ENCODE measurements at regions not wholly inside any gene's neighbourhood (a gene's known extent, or its start where the extent isn't known, plus 50 kb on each side); places are given as distances from the start of the nearest gene placed in this dataset.

DNA sequence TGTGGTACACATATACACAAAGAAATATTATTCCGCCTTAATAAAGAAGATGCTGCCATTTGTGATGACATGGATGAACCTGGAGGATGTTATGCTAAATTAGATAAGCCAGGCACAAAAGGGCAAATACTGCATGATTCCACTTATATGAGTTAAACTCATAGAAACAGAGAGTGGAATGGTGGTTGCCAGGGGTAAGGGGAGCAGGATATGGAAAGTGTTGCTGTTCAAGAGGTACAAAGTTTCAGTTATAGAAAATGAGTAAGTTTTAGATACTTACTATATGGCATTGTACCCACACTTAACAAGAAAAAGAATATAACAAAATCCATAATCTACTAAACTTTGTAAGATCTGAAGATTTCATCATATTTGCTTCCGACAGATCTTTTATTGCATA, 252.2 kb downstream of the SYK start:
- Histone ChIP-seq H3K9ac (ENCODE audit: low read length in 2 of 2) (no peak overlapping the region), H3K27me3 (ENCODE audit: control insufficient read depth in 1 of 2, insufficient read depth in 2 of 2, low read length in 2 of 2) (no peaks in the 10 kb centered on the region), H3K9me3 (ENCODE audit: control insufficient read depth in 2 of 2, low read length in 2 of 2) (no peaks in the 10 kb centered on the region), H3K4me3 (ENCODE audit: low read length in 2 of 2) (no peak overlapping the region), H3K27ac (ENCODE audit: low read length) (no peak overlapping the region), H3K4me1 (ENCODE audit: control insufficient read depth, insufficient read depth, low read length) (no peaks in the 10 kb centered on the region), H3K36me3 (ENCODE audit: control insufficient read depth in 2 of 2, insufficient read depth in 2 of 2, low read length in 2 of 2) (no peaks in the 10 kb centered on the region)

DNA sequence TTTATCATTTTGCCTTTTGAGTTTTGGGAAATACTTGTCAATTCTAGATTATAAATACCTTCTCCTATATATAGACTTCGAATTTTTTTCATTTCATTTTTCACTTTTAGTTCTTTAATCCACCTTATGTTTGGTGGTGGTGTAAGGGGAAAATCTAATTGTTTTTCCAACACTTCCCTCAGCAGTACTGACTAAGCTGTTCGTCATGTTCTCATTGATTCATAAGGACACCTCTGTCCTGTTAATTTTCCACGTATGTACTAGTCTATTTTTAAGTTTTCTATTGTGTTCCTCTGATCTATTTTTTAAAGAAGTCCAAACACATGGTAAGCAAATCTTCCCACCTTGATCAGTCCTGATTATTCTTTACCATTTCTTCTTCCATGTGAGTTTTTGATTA, 254.2 kb downstream of the SYK start:
- Histone ChIP-seq H3K9me3 (ENCODE audit: control insufficient read depth in 2 of 2, low read length in 2 of 2) (no peaks in the 10 kb centered on the region), H3K36me3 (ENCODE audit: control insufficient read depth in 2 of 2, insufficient read depth in 2 of 2, low read length in 2 of 2) (no peaks in the 10 kb centered on the region), H3K27ac (ENCODE audit: low read length) (no peak overlapping the region), H3K9ac (ENCODE audit: low read length in 2 of 2) (no peak overlapping the region), H3K4me1 (ENCODE audit: control insufficient read depth, insufficient read depth, low read length) (no peaks in the 10 kb centered on the region), H3K4me3 (ENCODE audit: low read length in 2 of 2) (no peak overlapping the region), H3K27me3 (ENCODE audit: control insufficient read depth in 1 of 2, insufficient read depth in 2 of 2, low read length in 2 of 2) (no peaks in the 10 kb centered on the region)

DNA sequence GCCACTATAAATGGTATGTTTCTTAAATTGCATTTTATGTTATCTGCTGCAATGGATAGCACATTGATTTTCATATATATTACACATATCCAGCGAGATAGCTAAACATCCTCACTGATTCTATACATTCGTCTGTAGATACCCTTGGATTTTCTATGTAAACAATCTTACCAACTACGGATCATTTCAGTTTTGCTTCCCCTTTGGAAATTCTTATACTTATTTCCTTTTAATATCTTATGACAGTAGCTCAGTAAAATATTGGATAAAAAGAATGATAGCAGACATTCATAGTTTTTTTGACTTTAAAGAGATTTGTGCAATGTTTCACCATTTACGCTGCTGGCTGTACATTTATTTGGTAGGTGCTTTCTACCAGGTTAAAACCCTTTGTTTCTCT, 254.9 kb downstream of the SYK start:
- no peaks in the 10 kb centered on the region for H3K4me1 ChIP-seq (ENCODE audit: control insufficient read depth, insufficient read depth, low read length)
- H3K4me3 ChIP-seq (ENCODE audit: low read length in 2 of 2): no peak overlapping the region
- H3K9me3 ChIP-seq (ENCODE audit: control insufficient read depth in 2 of 2, low read length in 2 of 2): no peaks in the 10 kb centered on the region
- no peak overlapping the region for H3K9ac ChIP-seq (ENCODE audit: low read length in 2 of 2)
- H3K27me3 ChIP-seq (ENCODE audit: control insufficient read depth in 1 of 2, insufficient read depth in 2 of 2, low read length in 2 of 2): no peaks in the 10 kb centered on the region
- no peaks in the 10 kb centered on the region for H3K36me3 ChIP-seq (ENCODE audit: control insufficient read depth in 2 of 2, insufficient read depth in 2 of 2, low read length in 2 of 2)
- H3K27ac ChIP-seq (ENCODE audit: low read length): no peak overlapping the region

DNA sequence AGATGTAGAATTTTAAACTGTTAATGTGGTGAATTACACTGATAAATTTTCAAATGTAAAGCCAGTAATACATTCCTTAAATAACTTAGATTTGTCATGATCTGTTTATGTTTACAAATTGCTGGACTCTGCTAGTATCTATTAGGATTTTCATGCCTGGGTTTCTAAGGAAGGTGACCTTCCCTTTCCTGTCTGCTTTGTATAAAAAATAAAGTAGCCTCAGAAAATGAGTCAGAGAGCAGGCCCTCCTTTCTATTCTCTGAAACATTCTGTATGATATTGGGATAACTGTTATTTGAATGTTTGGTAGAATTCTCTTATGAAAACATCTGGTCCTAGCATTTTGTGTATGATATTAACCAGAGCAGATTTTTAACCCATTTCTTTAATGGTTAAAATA, 255.3 kb downstream of the SYK start:
- Histone ChIP-seq H3K4me3 (ENCODE audit: low read length in 2 of 2) (no peak overlapping the region), H3K9ac (ENCODE audit: low read length in 2 of 2) (no peak overlapping the region), H3K27ac (ENCODE audit: low read length) (no peak overlapping the region), H3K27me3 (ENCODE audit: control insufficient read depth in 1 of 2, insufficient read depth in 2 of 2, low read length in 2 of 2) (no peaks in the 10 kb centered on the region), H3K9me3 (ENCODE audit: control insufficient read depth in 2 of 2, low read length in 2 of 2) (no peaks in the 10 kb centered on the region), H3K36me3 (ENCODE audit: control insufficient read depth in 2 of 2, insufficient read depth in 2 of 2, low read length in 2 of 2) (no peaks in the 10 kb centered on the region), H3K4me1 (ENCODE audit: control insufficient read depth, insufficient read depth, low read length) (no peaks in the 10 kb centered on the region)

DNA sequence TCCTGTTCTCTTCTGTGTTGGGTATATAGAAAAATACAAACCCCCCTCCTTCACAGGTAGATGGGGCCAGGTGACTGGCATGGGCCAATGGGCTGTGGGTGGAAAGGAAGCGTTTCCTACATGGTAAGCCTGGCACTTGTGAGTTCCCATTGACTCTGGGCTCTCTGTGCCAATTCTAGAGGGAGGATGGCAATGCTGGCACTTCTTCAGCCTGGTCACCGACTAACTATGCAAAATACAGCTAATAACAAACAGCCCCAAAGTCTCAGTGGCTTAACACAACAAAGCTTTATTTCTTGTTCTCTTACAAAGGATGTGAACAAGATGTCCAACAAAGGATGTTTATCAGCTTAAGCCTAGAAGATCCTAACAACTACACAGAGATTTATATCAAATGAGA, 258.1 kb downstream of the SYK start:
- H3K4me3 ChIP-seq (ENCODE audit: low read length in 2 of 2): no peak overlapping the region

DNA sequence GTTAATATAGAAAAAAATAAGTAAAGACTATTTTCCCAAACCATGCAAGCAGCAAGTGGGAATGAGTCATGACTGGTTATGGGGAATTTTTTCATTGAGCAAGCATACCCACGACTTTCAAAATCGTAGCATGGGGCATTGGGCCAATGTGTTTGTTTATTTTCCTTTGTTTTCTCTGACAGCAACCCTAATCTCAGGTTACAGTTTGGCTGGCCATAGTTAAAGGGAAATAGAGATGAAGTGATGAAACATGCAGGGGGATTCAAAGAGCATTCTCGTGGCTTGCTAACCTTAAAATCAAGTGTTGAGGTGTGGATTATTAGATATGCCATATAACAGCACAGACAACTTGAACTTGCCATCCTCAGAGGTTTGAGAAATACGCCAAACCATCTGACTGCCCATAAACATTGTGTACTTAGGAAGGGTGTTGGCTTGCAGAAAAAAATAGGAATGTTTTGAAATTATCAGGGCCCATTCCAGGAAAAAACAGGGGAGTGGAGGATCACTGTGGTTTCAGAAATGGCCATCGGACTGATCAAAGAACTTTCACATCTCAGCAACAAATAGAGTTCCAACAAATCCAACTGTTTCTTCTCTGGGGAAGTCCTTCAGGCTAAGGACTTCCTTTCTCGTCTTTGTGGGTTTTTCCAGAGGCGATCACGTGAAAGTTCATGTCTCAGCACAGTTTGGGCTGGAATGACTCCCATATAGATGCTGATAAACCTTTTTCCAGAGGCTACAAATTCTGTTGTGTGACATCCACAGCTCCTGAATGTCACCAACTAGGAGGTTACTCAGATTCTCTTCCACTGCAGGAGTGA, 259.1 kb downstream of the SYK start:
- no peaks in the 10 kb centered on the region for H3K9me3 ChIP-seq (ENCODE audit: control insufficient read depth in 2 of 2, low read length in 2 of 2)
- no peaks in the 10 kb centered on the region for H3K36me3 ChIP-seq (ENCODE audit: control insufficient read depth in 2 of 2, insufficient read depth in 2 of 2, low read length in 2 of 2)
- H3K9ac ChIP-seq (ENCODE audit: low read length in 2 of 2): no peak overlapping the region
- no peaks in the 10 kb centered on the region for H3K4me1 ChIP-seq (ENCODE audit: control insufficient read depth, insufficient read depth, low read length)
- H3K4me3 ChIP-seq (ENCODE audit: low read length in 2 of 2): no peak overlapping the region
- no peaks in the 10 kb centered on the region for H3K27me3 ChIP-seq (ENCODE audit: control insufficient read depth in 1 of 2, insufficient read depth in 2 of 2, low read length in 2 of 2)
- H3K27ac ChIP-seq (ENCODE audit: low read length): no peak overlapping the region

More for the DNA sequence above, 258.1 kb downstream of the SYK start:
- Histone ChIP-seq H3K27ac (ENCODE audit: low read length) (no peak overlapping the region), H3K36me3 (ENCODE audit: control insufficient read depth in 2 of 2, insufficient read depth in 2 of 2, low read length in 2 of 2) (no peaks in the 10 kb centered on the region), H3K9me3 (ENCODE audit: control insufficient read depth in 2 of 2, low read length in 2 of 2) (no peaks in the 10 kb centered on the region), H3K4me1 (ENCODE audit: control insufficient read depth, insufficient read depth, low read length) (no peaks in the 10 kb centered on the region), H3K9ac (ENCODE audit: low read length in 2 of 2) (no peak overlapping the region), H3K27me3 (ENCODE audit: control insufficient read depth in 1 of 2, insufficient read depth in 2 of 2, low read length in 2 of 2) (no peaks in the 10 kb centered on the region)

DNA sequence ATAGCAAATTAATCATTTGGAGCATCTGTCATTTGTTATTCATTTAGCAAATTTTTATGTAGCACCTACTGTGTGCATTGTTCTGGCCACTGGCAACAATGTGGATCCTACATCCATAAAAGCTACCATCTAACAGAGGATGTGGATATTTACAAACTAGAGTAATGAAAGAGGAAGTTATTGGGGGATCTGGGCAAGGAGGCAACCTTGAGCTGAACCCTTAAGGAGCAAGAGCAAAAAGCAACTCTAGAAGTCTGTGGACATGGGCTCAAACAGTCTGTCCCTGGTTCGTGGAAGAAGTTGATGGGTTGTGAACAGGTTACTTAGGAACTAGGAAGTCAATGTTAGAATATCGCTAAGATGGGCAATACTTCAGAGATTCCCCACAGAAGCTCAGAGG, 259.9 kb downstream of the SYK start:
- no peak overlapping the region for H3K9ac ChIP-seq (ENCODE audit: low read length in 2 of 2)
- no peaks in the 10 kb centered on the region for H3K36me3 ChIP-seq (ENCODE audit: control insufficient read depth in 2 of 2, insufficient read depth in 2 of 2, low read length in 2 of 2)
- H3K27ac ChIP-seq (ENCODE audit: low read length): no peak overlapping the region
- H3K9me3 ChIP-seq (ENCODE audit: control insufficient read depth in 2 of 2, low read length in 2 of 2): no peaks in the 10 kb centered on the region
- H3K4me3 ChIP-seq (ENCODE audit: low read length in 2 of 2): no peak overlapping the region
- H3K27me3 ChIP-seq (ENCODE audit: control insufficient read depth in 1 of 2, insufficient read depth in 2 of 2, low read length in 2 of 2): no peaks in the 10 kb centered on the region
- H3K4me1 ChIP-seq (ENCODE audit: control insufficient read depth, insufficient read depth, low read length): no peaks in the 10 kb centered on the region

DNA sequence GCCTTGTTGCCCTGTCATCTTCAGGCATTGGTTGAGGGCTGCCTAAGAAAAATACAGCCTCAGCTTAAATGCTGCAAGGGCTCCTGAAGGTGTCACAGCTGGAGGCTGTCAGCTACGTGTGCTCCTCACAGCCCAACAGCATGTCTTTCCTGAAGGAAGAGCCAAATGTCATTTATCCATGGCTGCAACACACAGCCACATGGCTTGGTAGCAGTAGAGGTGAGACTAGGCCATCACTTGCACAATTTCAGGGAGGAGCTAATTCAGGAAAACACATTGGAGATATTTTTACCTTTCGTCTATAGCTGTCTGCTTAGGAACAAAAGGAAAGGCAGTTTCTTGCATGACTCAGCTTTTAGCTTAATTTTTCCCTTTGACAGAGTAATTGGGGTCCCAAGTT, 260.7 kb downstream of the SYK start:
- H3K27ac ChIP-seq (ENCODE audit: low read length): no peak overlapping the region
- H3K4me1 ChIP-seq (ENCODE audit: control insufficient read depth, insufficient read depth, low read length): no peaks in the 10 kb centered on the region
- no peaks in the 10 kb centered on the region for H3K9me3 ChIP-seq (ENCODE audit: control insufficient read depth in 2 of 2, low read length in 2 of 2)
- no peak overlapping the region for H3K9ac ChIP-seq (ENCODE audit: low read length in 2 of 2)
- no peaks in the 10 kb centered on the region for H3K27me3 ChIP-seq (ENCODE audit: control insufficient read depth in 1 of 2, insufficient read depth in 2 of 2, low read length in 2 of 2)
- H3K4me3 ChIP-seq (ENCODE audit: low read length in 2 of 2): no peak overlapping the region
- H3K36me3 ChIP-seq (ENCODE audit: control insufficient read depth in 2 of 2, insufficient read depth in 2 of 2, low read length in 2 of 2): no peaks in the 10 kb centered on the region

DNA sequence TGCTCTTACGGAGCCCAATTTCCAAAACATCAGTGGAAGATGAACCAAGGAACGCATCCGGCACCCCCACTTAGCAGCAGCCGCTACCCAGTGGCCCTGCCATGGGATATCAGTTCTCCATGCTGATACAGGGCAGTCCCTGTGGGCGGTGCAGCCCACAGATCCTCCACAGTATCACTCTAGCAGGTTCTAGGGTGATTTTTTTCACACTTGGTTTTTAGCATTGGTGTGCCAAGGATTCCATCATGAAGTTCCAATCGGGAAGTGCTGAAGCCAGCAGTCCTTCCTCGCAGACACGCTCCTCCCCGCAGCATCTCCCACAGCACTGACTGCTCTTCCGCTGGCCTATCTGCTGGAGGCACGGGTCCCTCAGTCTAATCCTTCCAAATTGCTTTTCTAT, 261.9 kb downstream of the SYK start:
- Histone ChIP-seq H3K4me1 (ENCODE audit: control insufficient read depth, insufficient read depth, low read length) (no peaks in the 10 kb centered on the region), H3K4me3 (ENCODE audit: low read length in 2 of 2) (no peak overlapping the region), H3K9me3 (ENCODE audit: control insufficient read depth in 2 of 2, low read length in 2 of 2) (no peaks in the 10 kb centered on the region), H3K27me3 (ENCODE audit: control insufficient read depth in 1 of 2, insufficient read depth in 2 of 2, low read length in 2 of 2) (no peaks in the 10 kb centered on the region), H3K36me3 (ENCODE audit: control insufficient read depth in 2 of 2, insufficient read depth in 2 of 2, low read length in 2 of 2) (no peaks in the 10 kb centered on the region), H3K27ac (ENCODE audit: low read length) (no peak overlapping the region), H3K9ac (ENCODE audit: low read length in 2 of 2) (no peak overlapping the region)

DNA sequence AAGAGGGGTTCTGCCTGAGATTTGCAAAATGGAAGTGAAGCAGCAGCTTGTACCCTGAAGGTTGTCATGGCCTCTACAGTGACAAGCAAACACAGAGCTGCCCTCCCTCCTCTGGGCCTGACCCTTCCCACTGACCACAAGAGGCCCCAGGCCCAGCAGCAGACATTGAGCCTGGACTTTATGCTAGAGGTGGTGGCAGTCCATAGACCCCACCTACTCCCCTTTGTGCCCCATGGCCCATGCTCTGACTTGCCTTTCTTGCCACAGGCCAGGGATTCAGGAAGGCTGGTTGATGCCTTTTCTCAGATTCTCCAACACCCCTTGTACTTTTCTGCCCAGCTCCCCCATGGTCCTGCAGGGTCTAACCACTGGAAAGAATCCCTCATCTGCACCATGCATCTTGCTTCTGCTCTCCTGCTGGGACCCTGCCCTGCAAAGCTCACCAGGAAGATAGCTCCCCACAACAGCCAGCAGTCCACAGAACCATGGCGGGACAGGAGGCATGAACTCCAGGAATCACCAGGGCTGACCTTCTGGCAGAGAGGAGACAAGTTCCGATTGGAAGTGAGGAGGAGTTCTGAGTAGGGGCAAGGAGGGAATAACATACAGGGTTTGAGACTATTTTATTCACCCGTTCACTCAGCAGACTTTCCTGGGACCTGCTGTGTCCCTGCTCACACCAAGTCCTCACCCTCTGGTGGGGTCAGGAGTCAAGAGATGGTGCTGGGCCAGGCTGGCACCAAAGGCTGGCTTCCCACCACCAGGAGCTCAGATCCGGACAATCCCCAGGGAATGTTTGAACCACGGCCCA, 263.8 kb downstream of the SYK start:
- H3K36me3 ChIP-seq (ENCODE audit: control insufficient read depth in 2 of 2, insufficient read depth in 2 of 2, low read length in 2 of 2): no peaks in the 10 kb centered on the region
- H3K9ac ChIP-seq (ENCODE audit: low read length in 2 of 2): no peak overlapping the region
- H3K27ac ChIP-seq (ENCODE audit: low read length): no peak overlapping the region
- no peaks in the 10 kb centered on the region for H3K4me1 ChIP-seq (ENCODE audit: control insufficient read depth, insufficient read depth, low read length)
- peaks cover 0 to 3% of the 10 kb centered on the region in 2 donors for H3K9me3 ChIP-seq (ENCODE audit: control insufficient read depth in 2 of 2, low read length in 2 of 2)
- no peaks in the 10 kb centered on the region for H3K27me3 ChIP-seq (ENCODE audit: control insufficient read depth in 1 of 2, insufficient read depth in 2 of 2, low read length in 2 of 2)
- H3K4me3 ChIP-seq (ENCODE audit: low read length in 2 of 2): no peak overlapping the region

DNA sequence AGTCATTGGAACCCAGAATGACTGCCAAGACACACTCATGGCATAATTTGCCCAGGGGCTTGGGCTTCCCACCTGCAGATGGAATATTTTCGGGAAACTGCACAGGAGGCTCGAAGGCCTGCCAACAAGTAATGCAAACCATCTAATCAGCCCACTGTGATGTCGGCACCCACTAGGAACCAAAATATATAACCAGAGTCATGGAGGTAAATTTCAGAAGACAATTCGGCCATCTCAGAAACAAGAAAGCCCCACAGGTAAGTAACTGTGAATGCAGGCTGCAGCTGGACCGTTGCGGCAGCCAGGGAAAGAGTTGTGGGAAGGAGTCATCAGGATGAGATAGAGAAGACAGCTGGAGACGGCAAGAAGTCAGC, 264.4 kb downstream of the SYK start:
- Histone ChIP-seq H3K4me1 (ENCODE audit: control insufficient read depth, insufficient read depth, low read length) (no peaks in the 10 kb centered on the region), H3K4me3 (ENCODE audit: low read length in 2 of 2) (no peak overlapping the region), H3K27me3 (ENCODE audit: control insufficient read depth in 1 of 2, insufficient read depth in 2 of 2, low read length in 2 of 2) (no peaks in the 10 kb centered on the region), H3K9me3 (ENCODE audit: control insufficient read depth in 2 of 2, low read length in 2 of 2) (peaks cover 0 to 3% of the 10 kb centered on the region in 2 donors), H3K9ac (ENCODE audit: low read length in 2 of 2) (no peak overlapping the region), H3K36me3 (ENCODE audit: control insufficient read depth in 2 of 2, insufficient read depth in 2 of 2, low read length in 2 of 2) (no peaks in the 10 kb centered on the region), H3K27ac (ENCODE audit: low read length) (no peak overlapping the region)

Data from stomach smooth muscle (tissue), 2 donors.